Testis (tissue), 2 donors: ENCODE measurements at regions not wholly inside any gene's neighbourhood (a gene's known extent, or its start where the extent isn't known, plus 50 kb on each side); places are given as distances from the start of the nearest gene placed in this dataset.

ENCODE experiments used
- CTCF ChIP-seq, 3 experiments: fragments of 450-650 bp in 2 of 3; fragments of 200-600 bp in 1 of 3; sonication (generic) in 1 of 3; IDR thresholded peaks; one replicate each; pipeline ENCODE4 v1.5.1; 2016 to 2019; ENCODE audit warnings: antibody characterized with exemption in 3 of 3, mild to moderate bottlenecking in 2 of 3, moderate library complexity in 1 of 3
- POLR2A ChIP-seq: fragments of 450-650 bp; IDR thresholded peaks from one replicate; pipeline ENCODE4 v1.6.1; 2017; ENCODE audit warnings: antibody characterized with exemption, mild to moderate bottlenecking, moderate library complexity

GRCh38 chr14:104383088-104383995 lies 196.2 kb upstream of the C14orf180 start:
- TF ChIP-seq CTCF (IDR thresholded peaks at IDR 0.05) (no peak), POLR2A (no peak)
